Epithelial cell of proximal tubule (primary cell): ENCODE measurements at regions not wholly inside any gene's neighbourhood (a gene's known extent, or its start where the extent isn't known, plus 50 kb on each side); places are given as distances from the start of the nearest gene placed in this dataset.

Experiments
- DNase-seq: peaks from one replicate; pipeline ENCODE4 v3.0.0-alpha.2; 2011; ENCODE audit warnings: low read depth
- H3K4me3 ChIP-seq: 2 replicates; pipeline ENCODE4 v1.5.1; 2011; ENCODE audit warnings: low read depth, mild to moderate bottlenecking, low read length
- TF ChIP-seq, protein P1 (sequence below): conservative IDR thresholded peaks from 2 replicates; pipeline ENCODE4 v1.5.1; 2012; ENCODE audit warnings: low read depth, mild to moderate bottlenecking, low read length

DNA sequence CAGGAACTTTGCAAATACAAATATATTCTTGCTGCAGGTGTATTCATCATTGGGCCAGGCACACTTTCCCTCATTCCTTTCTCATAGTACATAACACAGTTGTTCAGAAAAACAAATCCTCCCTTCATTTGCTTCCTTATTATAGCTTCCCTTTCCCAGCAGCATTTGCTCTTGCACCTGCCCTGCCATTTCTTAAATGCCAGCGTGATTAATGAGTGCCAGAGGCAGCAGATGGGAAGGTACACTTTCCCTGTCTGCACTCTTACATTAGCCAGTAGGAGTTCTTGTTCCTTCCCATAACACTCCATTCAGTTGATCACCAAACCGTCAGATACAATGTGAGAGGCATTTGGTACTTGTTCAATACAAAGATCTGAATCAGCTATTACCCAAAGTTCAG is 128.5 kb upstream of the GAP43 start:
- TF ChIP-seq, protein P1, sequence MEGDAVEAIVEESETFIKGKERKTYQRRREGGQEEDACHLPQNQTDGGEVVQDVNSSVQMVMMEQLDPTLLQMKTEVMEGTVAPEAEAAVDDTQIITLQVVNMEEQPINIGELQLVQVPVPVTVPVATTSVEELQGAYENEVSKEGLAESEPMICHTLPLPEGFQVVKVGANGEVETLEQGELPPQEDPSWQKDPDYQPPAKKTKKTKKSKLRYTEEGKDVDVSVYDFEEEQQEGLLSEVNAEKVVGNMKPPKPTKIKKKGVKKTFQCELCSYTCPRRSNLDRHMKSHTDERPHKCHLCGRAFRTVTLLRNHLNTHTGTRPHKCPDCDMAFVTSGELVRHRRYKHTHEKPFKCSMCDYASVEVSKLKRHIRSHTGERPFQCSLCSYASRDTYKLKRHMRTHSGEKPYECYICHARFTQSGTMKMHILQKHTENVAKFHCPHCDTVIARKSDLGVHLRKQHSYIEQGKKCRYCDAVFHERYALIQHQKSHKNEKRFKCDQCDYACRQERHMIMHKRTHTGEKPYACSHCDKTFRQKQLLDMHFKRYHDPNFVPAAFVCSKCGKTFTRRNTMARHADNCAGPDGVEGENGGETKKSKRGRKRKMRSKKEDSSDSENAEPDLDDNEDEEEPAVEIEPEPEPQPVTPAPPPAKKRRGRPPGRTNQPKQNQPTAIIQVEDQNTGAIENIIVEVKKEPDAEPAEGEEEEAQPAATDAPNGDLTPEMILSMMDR = no peak
- DNase-seq = no peak
- no peak overlapping the region for H3K4me3 ChIP-seq

- no peak overlapping the region for H3K4me3 ChIP-seq
- TF ChIP-seq, protein P1 = no peak
- no peak for DNase-seq
Measured at GRCh38 chr3:115498421-115498820, 124.9 kb upstream of the GAP43 start.

- TF ChIP-seq, protein P1 = no peak
Measured at GRCh38 chr3:115498898-115499297, 124.4 kb upstream of the GAP43 start.

DNA sequence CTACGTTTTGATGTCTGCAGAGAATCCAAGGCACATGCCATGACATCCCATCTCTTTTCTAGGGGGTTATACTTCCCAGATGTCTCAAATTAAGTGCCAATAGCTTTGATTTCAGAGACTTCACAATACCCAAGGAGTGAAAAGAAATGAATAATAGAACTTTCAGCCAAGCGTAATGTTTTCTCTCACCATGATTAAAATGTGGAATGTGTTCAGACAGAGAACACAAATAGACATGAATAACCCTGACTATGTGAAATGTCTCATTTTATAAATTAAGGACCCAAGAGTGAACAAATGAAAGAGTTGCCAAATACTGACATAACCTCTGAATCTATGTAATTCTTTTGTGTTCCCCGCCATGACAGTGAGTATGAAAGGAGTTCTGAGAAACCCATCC is 123.6 kb upstream of the GAP43 start:
- no peak for DNase-seq
- TF ChIP-seq, protein P1 = no peak
- H3K4me3 ChIP-seq = no peak overlapping the region

More at GRCh38 chr3:115498898-115499297, 124.4 kb upstream of the GAP43 start:
- H3K4me3 ChIP-seq = no peak overlapping the region
- no peak for DNase-seq

- TF ChIP-seq, protein P1 = no peak
- DNase-seq = no peak
- no peak overlapping the region for H3K4me3 ChIP-seq
Measured at GRCh38 chr3:115500795-115501194, 122.5 kb upstream of the GAP43 start.

- no peak for DNase-seq
- no peak overlapping the region for H3K4me3 ChIP-seq
- TF ChIP-seq, protein P1 = no peak
Measured at GRCh38 chr3:115502128-115502527, 121.2 kb upstream of the GAP43 start.

DNA sequence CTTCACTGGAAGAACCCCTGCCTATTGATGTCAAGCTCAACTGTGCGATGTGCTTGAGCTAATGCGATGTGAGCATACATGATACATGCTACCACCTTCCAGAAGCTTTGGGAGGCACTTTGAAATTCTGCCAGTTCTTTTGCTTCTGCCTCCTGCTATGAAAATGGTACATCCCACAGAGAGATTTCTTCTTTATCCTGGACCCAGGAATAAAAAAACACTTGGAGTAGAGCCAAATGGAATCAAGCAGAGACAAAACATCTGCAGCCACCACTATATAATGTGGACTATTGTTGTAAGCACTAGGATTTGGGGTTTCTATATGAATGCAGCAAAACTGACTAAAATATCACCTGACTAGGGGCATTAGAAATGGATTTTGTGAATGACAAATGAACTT is 119.9 kb upstream of the GAP43 start:
- no peak overlapping the region for H3K4me3 ChIP-seq
- TF ChIP-seq, protein P1 = no peak
- DNase-seq = no peak
